Breast epithelium (tissue), 4 donors: ENCODE measurements at regions not wholly inside any gene's neighbourhood (a gene's known extent, or its start where the extent isn't known, plus 50 kb on each side); places are given as distances from the start of the nearest gene placed in this dataset.
"Not testable (repeated sequence)": the region's sequence is repeated elsewhere in the genome, so short reads cannot be mapped to it uniquely, and the experiment has no call there.

Experiments
- DNase-seq, 2 donors: peaks; one replicate each; pipeline ENCODE4 v3.0.0-alpha.2; 2019; ENCODE audit warnings: low spot score in 2 of 2
- H3K27ac ChIP-seq, 2 donors: fragments of 200-600 bp; sonication (generic) in 1 of 2; one replicate each; pipeline ENCODE4 v1.5.1; 2016 to 2019; ENCODE audit warnings: mild to moderate bottlenecking in 1 of 2
- H3K27me3 ChIP-seq, 2 donors: fragments of 200-600 bp; sonication (generic) in 1 of 2; one replicate each; pipeline versions ENCODE4 v1.5.1 to v1.6.0; 2017 to 2019; ENCODE audit warnings: control low read depth in 1 of 2, mild to moderate bottlenecking in 1 of 2
- H3K36me3 ChIP-seq: fragments of 200-600 bp; one replicate; pipeline ENCODE4 v1.5.1; 2019
- H3K4me1 ChIP-seq, 2 donors: fragments of 200-600 bp; sonication (generic); one replicate each; pipeline ENCODE4 v1.5.1; 2016 to 2019; ENCODE audit warnings: control low read depth in 1 of 2
- H3K4me3 ChIP-seq, 3 donors: fragments of 200-600 bp; sonication (generic); 1 replicate in 2 of 3; 2 replicates in 1 of 3; pipeline ENCODE4 v1.5.1; 2016 to 2019; ENCODE audit warnings: mild to moderate bottlenecking in 3 of 3, moderate library complexity in 2 of 3
- H3K9me3 ChIP-seq, 2 donors: fragments of 200-600 bp; sonication (generic) in 1 of 2; one replicate each; pipeline ENCODE4 v1.5.1; 2016 to 2019; ENCODE audit warnings: control low read depth in 1 of 2
- CTCF ChIP-seq, 3 donors: fragments of 450-650 bp; IDR thresholded peaks; one replicate each; pipeline ENCODE4 v1.5.1; 2016 to 2017; ENCODE audit warnings: antibody characterized with exemption in 3 of 3, mild to moderate bottlenecking in 3 of 3, moderate library complexity in 3 of 3
- POLR2A ChIP-seq: fragments of 450-650 bp; IDR thresholded peaks from one replicate; pipeline ENCODE4 v1.6.1; 2016; ENCODE audit warnings: antibody characterized with exemption, mild to moderate bottlenecking, moderate library complexity
- POLR2AphosphoS5 ChIP-seq, 3 donors: sonication (generic); formaldehyde crosslinking; IDR thresholded peaks; one replicate each; pipeline ENCODE4 v1.6.1; 2017; ENCODE audit warnings: antibody characterized with exemption in 3 of 3
- intact Hi-C: fragments of 100-400 bp; cut with DNase I; formaldehyde crosslinking; loops from one replicate; pipeline ENCODE4 v1.15.1; 2023; ENCODE audit warnings: low total_unique reads

GRCh38 chr9:120308495-120308894, 271.5 kb downstream of the CDK5RAP2 start:
- Histone ChIP-seq H3K27ac (no peak overlapping the region), H3K36me3 (no peaks in the 10 kb centered on the region), H3K4me1 (no peaks in the 10 kb centered on the region), H3K9me3 (no peaks in the 10 kb centered on the region), H3K27me3 (no peaks in the 10 kb centered on the region), H3K4me3 (no peak overlapping the region)
- no peak for TF ChIP-seq POLR2AphosphoS5 (IDR thresholded peaks at IDR 0.05)
- no peak for TF ChIP-seq POLR2A
- DNase-seq: no peak
- intact Hi-C loops: no loop called here

GRCh38 chr9:120307599-120307998, 272.4 kb downstream of the CDK5RAP2 start:
- DNase-seq: no peak
- intact Hi-C loops: no loop called here
- Histone ChIP-seq H3K4me1 (no peaks in the 10 kb centered on the region), H3K27ac (no peak overlapping the region), H3K36me3 (no peaks in the 10 kb centered on the region), H3K4me3 (no peak overlapping the region), H3K27me3 (no peaks in the 10 kb centered on the region), H3K9me3 (no peaks in the 10 kb centered on the region)
- TF ChIP-seq POLR2A (no peak), POLR2AphosphoS5 (IDR thresholded peaks at IDR 0.05) (no peak), CTCF (IDR thresholded peaks at IDR 0.05) (no peak)

- Histone ChIP-seq H3K4me1 (no peaks in the 10 kb centered on the region), H3K27me3 (no peaks in the 10 kb centered on the region), H3K27ac (no peak overlapping the region), H3K36me3 (no peaks in the 10 kb centered on the region), H3K4me3 (no peak overlapping the region), H3K9me3 (no peaks in the 10 kb centered on the region)
- intact Hi-C loops: no loop called here
- DNase-seq: no peak
- TF ChIP-seq POLR2A (no peak), CTCF (IDR thresholded peaks at IDR 0.05) (no peak), POLR2AphosphoS5 (IDR thresholded peaks at IDR 0.05) (no peak)
Measured at GRCh38 chr9:120306561-120306960, 273.4 kb downstream of the CDK5RAP2 start.

- no peaks in the 10 kb centered on the region for H3K4me1 ChIP-seq
- DNase-seq: no peak
Measured at GRCh38 chr9:120306088-120306487, 273.9 kb downstream of the CDK5RAP2 start.

GRCh38 chr9:120304896-120305295, 275.1 kb downstream of the CDK5RAP2 start:
- H3K27ac ChIP-seq, H3K4me1 ChIP-seq, H3K9me3 ChIP-seq, H3K4me3 ChIP-seq, H3K36me3 ChIP-seq, DNase-seq, H3K27me3 ChIP-seq, intact Hi-C loops: not testable (repeated sequence)

More at GRCh38 chr9:120306088-120306487, 273.9 kb downstream of the CDK5RAP2 start:
- Histone ChIP-seq H3K27me3 (no peaks in the 10 kb centered on the region), H3K9me3 (no peaks in the 10 kb centered on the region), H3K4me3 (no peak overlapping the region), H3K27ac (no peak overlapping the region), H3K36me3 (no peaks in the 10 kb centered on the region)
- intact Hi-C loops: no loop called here
- no peak for TF ChIP-seq POLR2A
- no peak for TF ChIP-seq POLR2AphosphoS5 (IDR thresholded peaks at IDR 0.05)
- TF ChIP-seq CTCF (IDR thresholded peaks at IDR 0.05): no peak

GRCh38 chr9:120303519-120303918, 276.4 kb downstream of the CDK5RAP2 start:
- Histone ChIP-seq H3K4me3 (no peak overlapping the region), H3K27me3 (no peaks in the 10 kb centered on the region), H3K36me3 (no peaks in the 10 kb centered on the region), H3K9me3 (no peaks in the 10 kb centered on the region), H3K4me1 (no peaks in the 10 kb centered on the region), H3K27ac (no peak overlapping the region)
- intact Hi-C loops: no loop called here
- no peak for TF ChIP-seq POLR2A
- no peak for TF ChIP-seq CTCF (IDR thresholded peaks at IDR 0.05)
- TF ChIP-seq POLR2AphosphoS5 (IDR thresholded peaks at IDR 0.05): no peak
- no peak for DNase-seq
